ENCODE measurements at regions not wholly inside any gene's neighbourhood (a gene's known extent, or its start where the extent isn't known, plus 50 kb on each side); places are given as distances from the start of the nearest gene placed in this dataset.

GRCh38 chr1:193313354-193314140 is 127.1 kb upstream of the B3GALT2 start:
- TF ChIP-seq CTCF (IDR thresholded peaks at IDR 0.05; ENCODE audit: low read length) (no peak), EZH2 (IDR thresholded peaks at IDR 0.05; ENCODE audit: borderline replicate concordance, low read length) (no peak)
